H9 (cell line): ENCODE measurements at regions not wholly inside any gene's neighbourhood (a gene's known extent, or its start where the extent isn't known, plus 50 kb on each side); places are given as distances from the start of the nearest gene placed in this dataset.

Experiments
- DNase-seq: peaks from one replicate; pipeline ENCODE4 v3.0.0-alpha.2; 2017
- H2AFZ ChIP-seq: one replicate; pipeline ENCODE4 v1.6.1; 2013; ENCODE audit warnings: mild to moderate bottlenecking, low read length, control low read depth, moderate library complexity
- H2AK5ac ChIP-seq: 2 replicates; pipeline ENCODE4 v1.6.1; 2013; ENCODE audit warnings: low read length, control low read depth, mixed read lengths; ENCODE audit not compliant: insufficient read length
- H2BK120ac ChIP-seq: one replicate; pipeline ENCODE4 v1.6.1; 2013; ENCODE audit warnings: low read depth, mild to moderate bottlenecking, low read length, control low read depth, inconsistent platforms; ENCODE audit not compliant: poor library complexity, severe bottlenecking
- H2BK12ac ChIP-seq: 2 replicates; pipeline ENCODE4 v1.6.1; 2013; ENCODE audit warnings: low read length, control low read depth, mixed read lengths, low read depth; ENCODE audit not compliant: insufficient read length
- H2BK15ac ChIP-seq: 2 replicates; pipeline ENCODE4 v1.6.1; 2013; ENCODE audit warnings: low read depth, low read length, control low read depth
- H2BK20ac ChIP-seq: one replicate; pipeline ENCODE4 v1.6.1; 2013; ENCODE audit warnings: low read depth, mild to moderate bottlenecking, low read length, control low read depth, inconsistent platforms; ENCODE audit not compliant: poor library complexity, severe bottlenecking
- H2BK5ac ChIP-seq: 2 replicates; pipeline ENCODE4 v1.6.1; 2013; ENCODE audit warnings: low read length, control low read depth, mixed read lengths; ENCODE audit not compliant: insufficient read length
- H3K14ac ChIP-seq: 2 replicates; pipeline ENCODE4 v1.6.1; 2013; ENCODE audit warnings: low read length, control low read depth; ENCODE audit not compliant: insufficient read depth
- H3K18ac ChIP-seq: 2 replicates; pipeline ENCODE4 v1.6.1; 2013; ENCODE audit warnings: low read depth, mild to moderate bottlenecking, mixed read lengths, low read length, control low read depth; ENCODE audit not compliant: insufficient read length
- H3K23ac ChIP-seq: 2 replicates; pipeline ENCODE4 v1.6.1; 2013; ENCODE audit warnings: low read length, control low read depth, mixed read lengths, low read depth; ENCODE audit not compliant: insufficient read length
- H3K23me2 ChIP-seq: 2 replicates; pipeline ENCODE4 v1.6.1; 2013; ENCODE audit warnings: low read depth, mild to moderate bottlenecking, mixed read lengths, low read length, control low read depth; ENCODE audit not compliant: insufficient read length, poor library complexity, severe bottlenecking
- H3K27ac ChIP-seq: 2 replicates; pipeline ENCODE4 v1.5.1; 2013; ENCODE audit warnings: low read length, control low read depth, mixed read lengths, low read depth; ENCODE audit not compliant: insufficient read length
- H3K27me3 ChIP-seq: 2 replicates; pipeline ENCODE4 v1.6.1; 2013; ENCODE audit warnings: low read length, control low read depth, inconsistent platforms; ENCODE audit not compliant: insufficient read depth
- H3K4ac ChIP-seq: 2 replicates; pipeline ENCODE4 v1.6.1; 2013; ENCODE audit warnings: low read depth, mild to moderate bottlenecking, control low read depth, inconsistent platforms, low read length, moderate library complexity
- H3K4me1 ChIP-seq: 2 replicates; pipeline ENCODE4 v1.6.1; 2013; ENCODE audit warnings: low read length, control low read depth, inconsistent platforms; ENCODE audit not compliant: insufficient read depth
- H3K4me2 ChIP-seq: 2 replicates; pipeline ENCODE4 v1.6.1; 2013; ENCODE audit warnings: low read length, control low read depth, mixed read lengths; ENCODE audit not compliant: insufficient read length, insufficient read depth
- H3K56ac ChIP-seq: 2 replicates; pipeline ENCODE4 v1.6.1; 2013; ENCODE audit warnings: low read depth, mild to moderate bottlenecking, mixed read lengths, low read length, control low read depth; ENCODE audit not compliant: insufficient read length
- H3K79me1 ChIP-seq: 2 replicates; pipeline ENCODE4 v1.6.1; 2013; ENCODE audit warnings: low read depth, mild to moderate bottlenecking, moderate library complexity, low read length, control low read depth, inconsistent platforms; ENCODE audit not compliant: insufficient read depth, poor library complexity, severe bottlenecking
- H3K79me2 ChIP-seq: 2 replicates; pipeline ENCODE4 v1.6.1; 2013; ENCODE audit warnings: low read length, control low read depth, inconsistent platforms; ENCODE audit not compliant: insufficient read depth
- H3K9ac ChIP-seq: 2 replicates; pipeline ENCODE4 v1.6.1; 2013; ENCODE audit warnings: low read length, control low read depth, mixed read lengths; ENCODE audit not compliant: insufficient read length; ENCODE audit errors: extremely low read depth
- H3K9me3 ChIP-seq: one replicate; pipeline ENCODE4 v1.6.1; 2013; ENCODE audit warnings: low read depth, low read length, inconsistent platforms; ENCODE audit not compliant: control insufficient read depth
- H3T11ph ChIP-seq: one replicate; pipeline ENCODE4 v1.6.1; 2013; ENCODE audit warnings: mild to moderate bottlenecking, low read length, control low read depth, inconsistent platforms
- H4K20me1 ChIP-seq: one replicate; pipeline ENCODE4 v1.6.1; 2013; ENCODE audit not compliant: control insufficient read depth, insufficient read length, insufficient read depth
- H4K5ac ChIP-seq: 2 replicates; pipeline ENCODE4 v1.6.1; 2013; ENCODE audit warnings: low read depth, mild to moderate bottlenecking, mixed read lengths, low read length, control low read depth; ENCODE audit not compliant: insufficient read length
- H4K8ac ChIP-seq: replicated peaks from 2 replicates; pipeline ENCODE4 v1.6.1; 2013; ENCODE audit warnings: low read length, control low read depth, mixed read lengths, low read depth; ENCODE audit not compliant: insufficient read length
- H4K91ac ChIP-seq: 2 replicates; pipeline ENCODE4 v1.6.1; 2013; ENCODE audit warnings: low read depth, mild to moderate bottlenecking, moderate library complexity, mixed read lengths, low read length, control low read depth; ENCODE audit not compliant: insufficient read length
- H3K27ac Mint-ChIP-seq, 3 experiments: 2 replicates in 2 of 3; 3 replicates in 1 of 3; pipeline ENCODE4 v1.8.0; 2020 to 2021; ENCODE audit warnings: mixed read lengths in 3 of 3, mild to moderate bottlenecking in 1 of 3, moderate library complexity in 1 of 3
- H3K27me3 Mint-ChIP-seq: 2 replicates; pipeline ENCODE4 v1.8.0; 2021; ENCODE audit warnings: low read depth, mild to moderate bottlenecking, moderate library complexity, mixed read lengths
- H3K36me3 Mint-ChIP-seq, 3 experiments: 2 replicates in 2 of 3; 3 replicates in 1 of 3; pipeline ENCODE4 v1.8.0; 2020 to 2021; ENCODE audit warnings: low read depth in 3 of 3, mixed read lengths in 3 of 3; ENCODE audit not compliant: insufficient read depth in 1 of 3
- H3K4me1 Mint-ChIP-seq, 2 experiments: 2 replicates each; pipeline ENCODE4 v1.8.0; 2020; ENCODE audit warnings: mixed read lengths in 2 of 2
- H3K4me3 Mint-ChIP-seq, 2 experiments: 2 replicates in 1 of 2; 3 replicates in 1 of 2; pipeline ENCODE4 v1.8.0; 2020 to 2021; ENCODE audit warnings: mild to moderate bottlenecking in 2 of 2, mixed read lengths in 2 of 2, moderate library complexity in 1 of 2
- H3K9me3 Mint-ChIP-seq, 2 experiments: 2 replicates in 1 of 2; 3 replicates in 1 of 2; pipeline ENCODE4 v1.8.0; 2020; ENCODE audit warnings: mild to moderate bottlenecking in 2 of 2, mixed read lengths in 2 of 2, moderate library complexity in 1 of 2
- WGBS: extraction: QIAGEN DNeasy Blood & Tissue Kit; methylation state at CpG from one replicate; pipeline ENCODE4 v1.1.7; 2013; ENCODE audit warnings: missing lambda C conversion rate, low lambda C conversion rate, mixed read lengths; ENCODE audit not compliant: insufficient read length; ENCODE audit errors: extremely low coverage; 5-methylcytosine and 5-hydroxymethylcytosine counted together
- TF ChIP-seq, protein P1 (sequence below): fragments of 200-600 bp; sonication (generic); conservative IDR thresholded peaks from 3 replicates; pipeline ENCODE4 v1.8.0; 2021; ENCODE audit warnings: antibody characterized with exemption, mild to moderate bottlenecking

DNA sequence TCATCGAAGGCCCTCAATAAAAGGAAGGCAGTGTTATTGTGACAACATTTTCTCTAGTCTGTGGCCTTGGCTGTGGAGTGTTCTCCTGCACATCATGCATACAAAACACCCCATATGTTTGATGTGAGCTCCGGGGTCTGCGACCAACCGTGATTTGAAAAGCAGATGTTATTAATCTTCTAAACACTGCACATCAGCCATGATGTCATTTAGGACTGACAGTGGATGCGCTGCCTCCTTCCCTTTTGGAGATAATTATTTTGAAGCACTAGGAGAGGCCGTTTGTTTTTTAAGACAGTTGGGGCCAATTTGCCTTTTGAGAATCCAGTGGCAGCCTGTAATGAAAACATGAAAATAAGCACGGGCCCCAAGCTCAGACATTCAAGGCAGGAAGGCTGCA is 1041.6 kb downstream of the BCL11B start:
- WGBS = no CpG with 5 or more reads among the region's 7 CpGs
- no peak overlapping the region for H3K14ac ChIP-seq
- no peak overlapping the region for H3K4ac ChIP-seq
- Mint-ChIP-seq H3K4me3 (no peak overlapping the region), H3K36me3 (no peaks in the 10 kb centered on the region; a peak in 1 of 7 replicates), H3K27ac (no peak overlapping the region), H3K9me3 (peaks cover 0 to 2% of the 10 kb centered on the region in 2 experiments; a peak in 3 of 5 replicates), H3K27me3 (no peaks in the 10 kb centered on the region; the same call in 1 of the 2 replicates), H3K4me1 (peaks cover 7 to 10% of the 10 kb centered on the region in 2 experiments)
- no peaks in the 10 kb centered on the region for H3K79me1 ChIP-seq
- no peak overlapping the region for H2BK20ac ChIP-seq
- H3K4me1 ChIP-seq = no peaks in the 10 kb centered on the region
- H2BK5ac ChIP-seq = no peak overlapping the region
- no peaks in the 10 kb centered on the region for H3K9me3 ChIP-seq
- no peak overlapping the region for H2BK12ac ChIP-seq
- no peak for DNase-seq
- no peak overlapping the region for H4K8ac ChIP-seq
- H3K23me2 ChIP-seq = no peaks in the 10 kb centered on the region
- H3K56ac ChIP-seq = no peak overlapping the region
- no peak overlapping the region for H3K4me2 ChIP-seq
- H4K20me1 ChIP-seq = no peaks in the 10 kb centered on the region
- H3K18ac ChIP-seq = no peak overlapping the region
- H2BK120ac ChIP-seq = no peak overlapping the region
- H2AFZ ChIP-seq = no peak overlapping the region
- no peaks in the 10 kb centered on the region for H3K27me3 ChIP-seq
- no peak overlapping the region for H3K23ac ChIP-seq
- no peak overlapping the region for H3T11ph ChIP-seq
- no peak overlapping the region for H4K91ac ChIP-seq
- no peak overlapping the region for H3K9ac ChIP-seq
- H3K27ac ChIP-seq = no peak overlapping the region
- no peak overlapping the region for H2AK5ac ChIP-seq
- H4K5ac ChIP-seq = no peak overlapping the region
- H3K79me2 ChIP-seq = no peaks in the 10 kb centered on the region
- TF ChIP-seq, protein P1, sequence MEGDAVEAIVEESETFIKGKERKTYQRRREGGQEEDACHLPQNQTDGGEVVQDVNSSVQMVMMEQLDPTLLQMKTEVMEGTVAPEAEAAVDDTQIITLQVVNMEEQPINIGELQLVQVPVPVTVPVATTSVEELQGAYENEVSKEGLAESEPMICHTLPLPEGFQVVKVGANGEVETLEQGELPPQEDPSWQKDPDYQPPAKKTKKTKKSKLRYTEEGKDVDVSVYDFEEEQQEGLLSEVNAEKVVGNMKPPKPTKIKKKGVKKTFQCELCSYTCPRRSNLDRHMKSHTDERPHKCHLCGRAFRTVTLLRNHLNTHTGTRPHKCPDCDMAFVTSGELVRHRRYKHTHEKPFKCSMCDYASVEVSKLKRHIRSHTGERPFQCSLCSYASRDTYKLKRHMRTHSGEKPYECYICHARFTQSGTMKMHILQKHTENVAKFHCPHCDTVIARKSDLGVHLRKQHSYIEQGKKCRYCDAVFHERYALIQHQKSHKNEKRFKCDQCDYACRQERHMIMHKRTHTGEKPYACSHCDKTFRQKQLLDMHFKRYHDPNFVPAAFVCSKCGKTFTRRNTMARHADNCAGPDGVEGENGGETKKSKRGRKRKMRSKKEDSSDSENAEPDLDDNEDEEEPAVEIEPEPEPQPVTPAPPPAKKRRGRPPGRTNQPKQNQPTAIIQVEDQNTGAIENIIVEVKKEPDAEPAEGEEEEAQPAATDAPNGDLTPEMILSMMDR = no peak
- no peak overlapping the region for H2BK15ac ChIP-seq
